LNCaP clone FGC (cell line): ENCODE measurements at regions not wholly inside any gene's neighbourhood (a gene's known extent, or its start where the extent isn't known, plus 50 kb on each side); places are given as distances from the start of the nearest gene placed in this dataset.
A peak's percentile ranks its signal among the peaks of the same experiment; 100 is the strongest.
"Not testable (repeated sequence)": the region's sequence is repeated elsewhere in the genome, so short reads cannot be mapped to it uniquely, and the experiment has no call there.

Source experiments
- DNase-seq: peaks from one replicate; pipeline ENCODE4 v3.0.0-alpha.2; 2011; ENCODE audit warnings: low read depth
- H3K4me3 ChIP-seq: 2 replicates; pipeline ENCODE4 v1.5.1; 2011; ENCODE audit warnings: mild to moderate bottlenecking, low read depth, low read length, control low read depth
- TF ChIP-seq, protein P1 (sequence below): IDR thresholded peaks from 2 replicates; pipeline ENCODE4 v1.5.1; 2012; ENCODE audit warnings: mild to moderate bottlenecking; ENCODE audit not compliant: control insufficient read depth, insufficient read depth; ENCODE audit errors: extremely low read depth

GRCh38 chr2:78814331-78814986 lies 211.0 kb upstream of the REG3G start:
- no peak for DNase-seq
- TF ChIP-seq, protein P1, sequence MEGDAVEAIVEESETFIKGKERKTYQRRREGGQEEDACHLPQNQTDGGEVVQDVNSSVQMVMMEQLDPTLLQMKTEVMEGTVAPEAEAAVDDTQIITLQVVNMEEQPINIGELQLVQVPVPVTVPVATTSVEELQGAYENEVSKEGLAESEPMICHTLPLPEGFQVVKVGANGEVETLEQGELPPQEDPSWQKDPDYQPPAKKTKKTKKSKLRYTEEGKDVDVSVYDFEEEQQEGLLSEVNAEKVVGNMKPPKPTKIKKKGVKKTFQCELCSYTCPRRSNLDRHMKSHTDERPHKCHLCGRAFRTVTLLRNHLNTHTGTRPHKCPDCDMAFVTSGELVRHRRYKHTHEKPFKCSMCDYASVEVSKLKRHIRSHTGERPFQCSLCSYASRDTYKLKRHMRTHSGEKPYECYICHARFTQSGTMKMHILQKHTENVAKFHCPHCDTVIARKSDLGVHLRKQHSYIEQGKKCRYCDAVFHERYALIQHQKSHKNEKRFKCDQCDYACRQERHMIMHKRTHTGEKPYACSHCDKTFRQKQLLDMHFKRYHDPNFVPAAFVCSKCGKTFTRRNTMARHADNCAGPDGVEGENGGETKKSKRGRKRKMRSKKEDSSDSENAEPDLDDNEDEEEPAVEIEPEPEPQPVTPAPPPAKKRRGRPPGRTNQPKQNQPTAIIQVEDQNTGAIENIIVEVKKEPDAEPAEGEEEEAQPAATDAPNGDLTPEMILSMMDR, result no peak
- no peak overlapping the region for H3K4me3 ChIP-seq

DNA sequence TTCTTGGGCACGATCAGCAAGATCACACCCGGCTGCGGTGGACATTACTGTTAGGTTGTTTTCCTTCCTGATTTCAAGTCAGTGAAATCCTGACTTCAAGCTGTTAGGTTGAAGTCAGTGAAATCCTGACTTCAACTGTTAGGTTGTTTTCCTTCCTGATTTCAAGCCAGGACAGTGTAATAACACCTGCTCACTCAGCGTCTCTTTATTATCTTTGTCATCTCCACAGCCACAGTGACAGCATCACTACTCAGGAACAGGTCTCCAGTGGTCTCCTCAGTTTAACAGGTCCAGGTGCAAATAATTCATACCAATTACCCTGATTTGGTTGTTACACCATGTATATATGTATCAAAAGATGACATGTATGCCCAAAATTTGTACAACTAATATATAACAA lies 208.1 kb upstream of the REG3G start:
- H3K4me3 ChIP-seq, result no peak overlapping the region
- TF ChIP-seq, protein P1, result no peak
- no peak for DNase-seq

DNA sequence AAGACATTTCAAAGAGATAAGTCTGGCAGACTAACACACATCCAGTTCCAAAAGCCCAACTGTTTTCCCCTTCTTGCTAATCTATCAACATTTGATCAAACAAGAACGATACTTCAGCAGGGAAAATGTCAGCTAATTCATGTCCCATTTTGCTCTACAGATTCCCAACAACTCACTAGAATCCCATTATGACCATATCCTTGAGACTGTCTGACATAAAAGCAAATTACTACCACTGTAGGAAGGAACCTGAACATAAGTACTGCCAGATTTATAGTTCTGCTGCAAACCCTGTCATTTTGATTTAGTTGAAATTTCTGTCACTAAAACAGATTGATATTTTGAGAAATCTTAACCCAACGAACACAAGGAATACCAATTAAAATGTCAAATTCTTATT lies 193.0 kb upstream of the REG3G start:
- no peak overlapping the region for H3K4me3 ChIP-seq
- no peak for DNase-seq
- TF ChIP-seq, protein P1, result no peak

DNA sequence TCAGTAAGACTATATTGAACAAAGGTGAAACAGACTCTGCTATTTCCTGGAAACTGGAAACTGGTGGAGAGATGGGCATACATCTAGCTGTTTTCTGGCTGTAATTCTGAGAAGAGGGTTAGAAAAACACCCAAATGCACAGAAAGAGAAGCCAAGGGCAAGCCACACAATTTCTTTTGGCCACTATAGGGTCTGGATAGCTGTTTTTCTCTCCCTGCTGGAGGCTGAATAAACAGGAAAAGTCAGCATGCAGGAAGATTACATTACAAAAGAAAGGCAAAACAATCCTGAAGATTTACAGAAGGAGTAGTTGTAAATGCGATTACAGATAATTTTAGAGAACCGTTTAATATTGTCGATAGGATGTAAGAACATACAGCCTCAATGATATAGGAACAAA lies 186.2 kb upstream of the REG3G start:
- TF ChIP-seq, protein P1, result no peak
- DNase-seq, result no peak
- H3K4me3 ChIP-seq, result no peak overlapping the region

DNA sequence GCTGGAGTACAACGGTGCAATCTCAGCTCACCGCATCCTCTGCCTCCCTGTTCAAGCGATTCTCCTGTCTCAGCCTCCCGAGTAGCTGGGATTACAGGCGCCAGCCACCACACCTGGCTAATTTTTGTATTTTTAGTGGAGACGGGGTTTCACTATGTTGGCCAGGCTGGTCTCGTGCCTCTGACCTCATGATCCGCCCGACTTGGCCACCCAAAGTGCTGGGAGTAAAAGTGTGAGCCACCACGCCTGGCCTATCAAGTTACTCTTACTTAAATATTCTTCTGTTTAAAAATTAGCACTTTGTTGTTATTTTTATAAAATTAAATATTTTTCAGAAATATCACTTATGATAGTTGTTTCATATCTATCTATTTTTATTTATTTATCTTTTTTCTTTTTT lies 185.2 kb upstream of the REG3G start:
- H3K4me3 ChIP-seq, DNase-seq: not testable (repeated sequence)

DNA sequence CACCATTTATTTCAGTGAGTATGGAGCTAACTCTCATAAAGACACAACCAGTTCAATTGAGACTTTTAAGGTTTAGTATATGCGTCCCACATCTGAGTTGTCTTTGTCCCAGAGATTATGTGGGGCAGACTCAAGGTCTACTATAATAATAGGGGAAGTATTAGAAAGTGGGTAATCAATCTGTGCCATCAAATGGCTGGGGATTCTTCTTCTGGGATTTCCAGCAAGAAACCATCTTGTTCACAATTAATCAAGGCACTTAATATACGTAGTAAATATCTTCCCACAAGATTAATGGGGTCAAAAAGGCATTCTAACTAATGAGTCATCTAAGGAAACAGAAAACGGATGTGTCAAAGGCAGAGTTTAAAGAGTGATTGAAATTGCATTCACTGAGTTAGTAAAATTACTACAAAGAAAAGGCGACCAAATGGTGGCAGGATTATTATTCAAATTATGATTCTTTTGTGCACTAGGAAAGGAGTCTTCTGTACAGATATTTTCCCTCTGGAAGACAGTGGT lies 179.8 kb upstream of the REG3G start:
- TF ChIP-seq, protein P1, result no peak
- DNase-seq, result no peak
- no peak overlapping the region for H3K4me3 ChIP-seq

DNA sequence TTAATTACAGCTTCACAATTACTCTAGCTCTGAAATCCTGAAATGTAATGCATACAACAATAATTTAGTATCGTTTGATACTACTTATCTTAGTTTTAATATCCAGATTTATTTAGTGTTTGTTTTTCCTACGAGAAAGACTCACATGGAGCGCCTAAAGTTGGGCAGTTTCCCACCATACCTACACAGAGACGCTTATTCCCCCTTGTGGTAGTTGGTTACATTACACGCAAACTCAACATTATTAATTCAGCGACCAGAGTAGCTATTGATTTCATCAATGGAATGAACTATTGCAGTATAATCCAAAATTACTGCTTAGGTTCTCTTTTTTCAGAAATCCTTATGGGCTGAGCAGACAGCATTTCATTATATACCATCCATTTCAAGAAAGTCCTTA lies 164.0 kb upstream of the REG3G start:
- H3K4me3 ChIP-seq, result no peak overlapping the region
- TF ChIP-seq, protein P1, result peak; percentile 54
- peak; percentile 7 for DNase-seq

GRCh38 chr2:78864205-78864604 lies 161.3 kb upstream of the REG3G start:
- no peak for DNase-seq
- TF ChIP-seq, protein P1, result no peak
- H3K4me3 ChIP-seq, result no peak overlapping the region
